ENCODE measurements at regions not wholly inside any gene's neighbourhood (a gene's known extent, or its start where the extent isn't known, plus 50 kb on each side); places are given as distances from the start of the nearest gene placed in this dataset.

GRCh38 chr2:37537316-37537715 is 134.1 kb downstream of the CDC42EP3 start:
- no peaks in the 10 kb centered on the region for H3K27me3 ChIP-seq (replicated peaks in 1 of 4; ENCODE audit: control insufficient read depth in 3 of 4, extremely low read depth in 1 of 4, insufficient read depth in 3 of 4, low read length in 3 of 4)
- H2BK12ac ChIP-seq (ENCODE audit: low read depth, low read length): no peak overlapping the region
- no peak overlapping the region for H3K4ac ChIP-seq (replicated peaks; ENCODE audit: insufficient read length, low read depth, low read length)
- no peak overlapping the region for H3K4me3 ChIP-seq (ENCODE audit: extremely low read depth in 1 of 4, insufficient read depth in 2 of 4, low read depth in 3 of 4, low read length in 4 of 4)
- H2BK5ac ChIP-seq (ENCODE audit: low read depth, low read length): no peak overlapping the region
- no peak overlapping the region for H3K4me2 ChIP-seq (ENCODE audit: insufficient read depth in 1 of 2, low read depth in 2 of 2, low read length in 2 of 2)
- ChIA-PET CTCF (ENCODE audit: partially characterized antibody) (interaction anchor here (0.6 to 2.7 kb wide), 19 partner anchors 9 to 924 kb away, joined by 3 to 10 read pairs (median 4); no protein-coding TSS in a partner anchor), POLR2A (ENCODE audit: partially characterized antibody) (no interaction called here)
- H3K36me3 ChIP-seq (ENCODE audit: control insufficient read depth in 2 of 4, insufficient read depth in 4 of 4, low read length in 3 of 4): no peaks in the 10 kb centered on the region; a peak in 1 of 8 replicates
- H3K79me1 ChIP-seq (ENCODE audit: low read depth, low read length): no peaks in the 10 kb centered on the region
- no peak overlapping the region for H2BK20ac ChIP-seq (ENCODE audit: low read length)
- H3K23ac ChIP-seq (ENCODE audit: insufficient read length): no peak overlapping the region
- WGBS, 2 experiments (ENCODE audit: extremely low coverage in 1 of 2, insufficient coverage in 1 of 2, insufficient read length in 1 of 2, insufficient replicate concordance in 2 of 2, low coverage in 1 of 2, low lambda C conversion rate in 2 of 2, missing lambda C conversion rate in 1 of 2): 89% methylated on average over 5 of the region's 5 CpGs; no CpG with 5 or more reads in 1 of the 2 experiments
- no peak overlapping the region for H4K5ac ChIP-seq (ENCODE audit: insufficient read length, low read depth, low read length)
- no peak overlapping the region for H4K8ac ChIP-seq (ENCODE audit: extremely low read depth, insufficient read depth, low read length)
- no peak overlapping the region for H3K18ac ChIP-seq (ENCODE audit: extremely low read depth, low read length)
- H3K27ac ChIP-seq (ENCODE audit: low read depth, low read length): no peak overlapping the region
- H2AFZ ChIP-seq (ENCODE audit: low read length): no peak overlapping the region
- H3K14ac ChIP-seq (ENCODE audit: insufficient read length): no peak overlapping the region
- no peak overlapping the region for H4K91ac ChIP-seq (replicated peaks; ENCODE audit: insufficient read length, low read length)
- no peak overlapping the region for H3K56ac ChIP-seq (replicated peaks; ENCODE audit: insufficient read length, low read depth, low read length)
- no peaks in the 10 kb centered on the region for H3K4me1 ChIP-seq (replicated peaks in 1 of 4; ENCODE audit: control insufficient read depth in 3 of 4, insufficient read depth in 4 of 4, low read length in 3 of 4)
- H3K79me2 ChIP-seq (ENCODE audit: control insufficient read depth in 1 of 2, insufficient read depth in 2 of 2, low read length in 2 of 2): no peaks in the 10 kb centered on the region
- no peaks in the 10 kb centered on the region for H4K20me1 ChIP-seq (replicated peaks in 1 of 2; ENCODE audit: control insufficient read depth in 1 of 2, insufficient read depth in 2 of 2, low read length in 2 of 2)
- H3K23me2 ChIP-seq (ENCODE audit: low read depth, low read length): no peaks in the 10 kb centered on the region
- no peak overlapping the region for H2AK5ac ChIP-seq (ENCODE audit: low read depth, low read length)
- no peak overlapping the region for H2BK120ac ChIP-seq (replicated peaks; ENCODE audit: low read depth, low read length)
- no peak for DNase-seq (ENCODE audit: low read depth in 1 of 2, low spot score in 2 of 2)
- no peak for FAIRE-seq
- H3K9ac ChIP-seq (replicated peaks in 1 of 4; ENCODE audit: extremely low read depth in 1 of 4, low read depth in 3 of 4, low read length in 3 of 4): no peak overlapping the region
- no peak overlapping the region for H2BK15ac ChIP-seq (ENCODE audit: low read length)
- no peaks in the 10 kb centered on the region for H3K9me3 ChIP-seq (ENCODE audit: insufficient read depth in 2 of 2, low read depth in 1 of 2, low read length in 1 of 2)
- TF ChIP-seq CBX5 (IDR thresholded peaks at IDR 0.05; ENCODE audit: low read depth, low read length) (no peak), HDAC2 (IDR thresholded peaks at IDR 0.05; ENCODE audit: borderline replicate concordance in 1 of 2, low read depth in 2 of 2, low read length in 2 of 2) (no peak), RNF2 (IDR thresholded peaks at IDR 0.05; ENCODE audit: borderline replicate concordance, low read depth, low read length, missing control alignments, poor library complexity, severe bottlenecking) (no peak), PHF8 (conservative IDR thresholded peaks at IDR 0.05; ENCODE audit: low read depth, low read length) (no peak), POLR2AphosphoS5 (IDR thresholded peaks at IDR 0.05; ENCODE audit: low read depth, low read length) (no peak), HDAC6 (IDR thresholded peaks at IDR 0.05; ENCODE audit: low read depth, low read length) (no peak), CTCF (IDR thresholded peaks at IDR 0.05; ENCODE audit: control extremely low read depth in 1 of 3, insufficient read depth in 1 of 3, low read depth in 1 of 3, low read length in 3 of 3) (no peak), SP4 (IDR thresholded peaks at IDR 0.05; ENCODE audit: low read length) (no peak), RXRA (IDR thresholded peaks at IDR 0.05; ENCODE audit: insufficient read depth, low read depth, low read length) (no peak), SP2 (IDR thresholded peaks at IDR 0.05; ENCODE audit: low read length) (no peak), ASH2L (IDR thresholded peaks at IDR 0.05; ENCODE audit: low read length) (no peak), YY1 (IDR thresholded peaks at IDR 0.05; ENCODE audit: low read depth, low read length) (no peak)

All from H1 (cell line).